GM13976 (cell line): ENCODE measurements at regions not wholly inside any gene's neighbourhood (a gene's known extent, or its start where the extent isn't known, plus 50 kb on each side); places are given as distances from the start of the nearest gene placed in this dataset.

Experiments
- DNase-seq: peaks from one replicate; pipeline ENCODE4 v3.0.0; 2012; ENCODE audit warnings: low spot score
- CTCF ChIP-seq: IDR thresholded peaks from 2 replicates; pipeline ENCODE4 v1.5.1; 2012; ENCODE audit warnings: borderline replicate concordance, mild to moderate bottlenecking; ENCODE audit not compliant: insufficient read depth; ENCODE audit errors: extremely low read depth, missing control alignments, control extremely low read depth
- in situ Hi-C: fragments of 300-500 bp; cut with MboI; formaldehyde crosslinking; loops from one replicate; pipeline ENCODE4 v1.12.0; 2022; ENCODE audit warnings: low sequenced_read_pairs, mixed read lengths, inconsistent platforms; ENCODE audit not compliant: unreplicated experiment

GRCh38 chr21:43306911-43307676 is 119.8 kb downstream of the SIK1 start:
- in situ Hi-C loops: no loop called here
- DNase-seq: peak; percentile 65
- TF ChIP-seq CTCF: no peak

GRCh38 chr21:43306391-43306790 is 120.5 kb downstream of the SIK1 start:
- in situ Hi-C loops: no loop called here
- no peak for DNase-seq
- TF ChIP-seq CTCF: no peak

- no peak for DNase-seq
- in situ Hi-C loops: no loop called here
- TF ChIP-seq CTCF: no peak
Measured at GRCh38 chr21:43305811-43306311, 121.1 kb downstream of the SIK1 start.

GRCh38 chr21:43305336-43305665 is 121.6 kb downstream of the SIK1 start:
- in situ Hi-C loops: no loop called here

GRCh38 chr21:43304621-43305335 is 122.2 kb downstream of the SIK1 start:
- TF ChIP-seq CTCF: no peak
- in situ Hi-C loops: no loop called here
- no peak for DNase-seq

More at GRCh38 chr21:43305336-43305665, 121.6 kb downstream of the SIK1 start:
- no peak for TF ChIP-seq CTCF
- no peak for DNase-seq

GRCh38 chr21:43304206-43304605 is 122.7 kb downstream of the SIK1 start:
- in situ Hi-C loops: no loop called here
- no peak for DNase-seq
- TF ChIP-seq CTCF: no peak
